HUES64 (cell line): ENCODE measurements at regions not wholly inside any gene's neighbourhood (a gene's known extent, or its start where the extent isn't known, plus 50 kb on each side); places are given as distances from the start of the nearest gene placed in this dataset.

Experiments
- H3K27ac ChIP-seq: 2 replicates; pipeline ENCODE4 v1.7.0; 2013; ENCODE audit warnings: low read depth, low read length, inconsistent platforms
- H3K27me3 ChIP-seq: 2 replicates; pipeline ENCODE4 v1.6.1; 2013; ENCODE audit warnings: mild to moderate bottlenecking, low read length; ENCODE audit not compliant: insufficient read depth
- H3K36me3 ChIP-seq: 2 replicates; pipeline ENCODE4 v1.6.1; 2013; ENCODE audit warnings: mild to moderate bottlenecking, low read length; ENCODE audit not compliant: insufficient read depth
- H3K4me1 ChIP-seq: 2 replicates; pipeline ENCODE4 v1.6.1; 2013; ENCODE audit warnings: mild to moderate bottlenecking, low read length, moderate library complexity; ENCODE audit not compliant: insufficient read depth
- H3K4me3 ChIP-seq: 2 replicates; pipeline ENCODE4 v1.5.1; 2013; ENCODE audit warnings: mild to moderate bottlenecking, low read length, moderate library complexity
- H3K9ac ChIP-seq: 2 replicates; pipeline ENCODE4 v1.6.1; 2013; ENCODE audit warnings: mild to moderate bottlenecking, low read depth, low read length
- H3K9me3 ChIP-seq: 2 replicates; pipeline ENCODE4 v1.6.1; 2013; ENCODE audit warnings: low read depth, low read length; ENCODE audit not compliant: insufficient read depth
- WGBS: fragments of 150-250, 120-280 bp; methylation state at CpG from one replicate; pipeline ENCODE4 v1.1.7; 2013; ENCODE audit warnings: missing lambda C conversion rate; 5-methylcytosine and 5-hydroxymethylcytosine counted together

- Histone ChIP-seq H3K9me3 (no peaks in the 10 kb centered on the region), H3K4me3 (no peak overlapping the region), H3K9ac (no peak overlapping the region), H3K27me3 (no peaks in the 10 kb centered on the region), H3K36me3 (no peaks in the 10 kb centered on the region), H3K27ac (no peak overlapping the region), H3K4me1 (peaks cover 5% of the 10 kb centered on the region; the same call in 1 of the 2 replicates)
- 84% methylated on average over 7 of the region's 7 CpGs for WGBS
Measured at GRCh38 chr1:5647234-5647633, 345.0 kb downstream of the NPHP4 start.

- Histone ChIP-seq H3K36me3 (no peaks in the 10 kb centered on the region), H3K27me3 (no peaks in the 10 kb centered on the region), H3K4me3 (no peak overlapping the region), H3K9ac (no peak overlapping the region), H3K27ac (no peak overlapping the region), H3K4me1 (peaks cover 5% of the 10 kb centered on the region; the same call in 1 of the 2 replicates), H3K9me3 (no peaks in the 10 kb centered on the region)
- 73% methylated on average over 7 of the region's 7 CpGs for WGBS
Measured at GRCh38 chr1:5646486-5647149, 345.6 kb downstream of the NPHP4 start.

GRCh38 chr1:5645929-5646328 lies 346.3 kb downstream of the NPHP4 start:
- H3K9ac ChIP-seq = no peak overlapping the region
- H3K4me3 ChIP-seq = no peak overlapping the region
- H3K27me3 ChIP-seq = no peaks in the 10 kb centered on the region
- WGBS = 93% methylated on average over 6 of the region's 6 CpGs
- H3K4me1 ChIP-seq = peaks cover 5% of the 10 kb centered on the region; the same call in 1 of the 2 replicates
- no peak overlapping the region for H3K27ac ChIP-seq
- H3K36me3 ChIP-seq = no peaks in the 10 kb centered on the region
- H3K9me3 ChIP-seq = no peaks in the 10 kb centered on the region

- H3K9me3 ChIP-seq = no peaks in the 10 kb centered on the region
- peaks cover 5% of the 10 kb centered on the region; the same call in 1 of the 2 replicates for H3K4me1 ChIP-seq
- H3K27me3 ChIP-seq = no peaks in the 10 kb centered on the region
- H3K27ac ChIP-seq = no peak overlapping the region
- 93% methylated on average over 5 of the region's 5 CpGs for WGBS
- no peak overlapping the region for H3K4me3 ChIP-seq
- H3K36me3 ChIP-seq = no peaks in the 10 kb centered on the region
- H3K9ac ChIP-seq = no peak overlapping the region
Measured at GRCh38 chr1:5645135-5645399, 347.2 kb downstream of the NPHP4 start.

GRCh38 chr1:5644281-5645134 lies 347.7 kb downstream of the NPHP4 start:
- H3K36me3 ChIP-seq = no peaks in the 10 kb centered on the region
- no peak overlapping the region for H3K9ac ChIP-seq
- H3K9me3 ChIP-seq = no peaks in the 10 kb centered on the region
- no peak overlapping the region for H3K4me3 ChIP-seq
- no peak overlapping the region for H3K27ac ChIP-seq
- no peaks in the 10 kb centered on the region for H3K27me3 ChIP-seq
- WGBS = 94% methylated on average over 12 of the region's 12 CpGs
- peaks cover 5% of the 10 kb centered on the region; the same call in 1 of the 2 replicates for H3K4me1 ChIP-seq

GRCh38 chr1:5643360-5644107 lies 348.7 kb downstream of the NPHP4 start:
- H3K9me3 ChIP-seq = no peaks in the 10 kb centered on the region
- no peak overlapping the region for H3K27ac ChIP-seq
- no peak overlapping the region for H3K9ac ChIP-seq
- H3K4me3 ChIP-seq = no peak overlapping the region
- peaks cover 5% of the 10 kb centered on the region; the same call in 1 of the 2 replicates for H3K4me1 ChIP-seq
- WGBS = 94% methylated on average over 15 of the region's 15 CpGs
- no peaks in the 10 kb centered on the region for H3K27me3 ChIP-seq
- no peaks in the 10 kb centered on the region for H3K36me3 ChIP-seq

GRCh38 chr1:5640845-5641244 lies 351.4 kb downstream of the NPHP4 start:
- Histone ChIP-seq H3K9me3 (no peaks in the 10 kb centered on the region), H3K4me1 (no peaks in the 10 kb centered on the region), H3K27me3 (no peaks in the 10 kb centered on the region), H3K36me3 (no peaks in the 10 kb centered on the region), H3K9ac (no peak overlapping the region), H3K4me3 (no peak overlapping the region), H3K27ac (no peak overlapping the region)
- WGBS = 67% methylated on average over 6 of the region's 6 CpGs

- Histone ChIP-seq H3K9ac (no peak overlapping the region), H3K9me3 (no peaks in the 10 kb centered on the region), H3K27ac (no peak overlapping the region), H3K27me3 (no peaks in the 10 kb centered on the region), H3K36me3 (no peaks in the 10 kb centered on the region), H3K4me3 (no peak overlapping the region), H3K4me1 (no peaks in the 10 kb centered on the region)
- 94% methylated on average over 5 of the region's 5 CpGs for WGBS
Measured at GRCh38 chr1:5639106-5639722, 353.0 kb downstream of the NPHP4 start.

- 91% methylated on average over 2 of the region's 3 CpGs for WGBS
- no peaks in the 10 kb centered on the region for H3K36me3 ChIP-seq
- no peaks in the 10 kb centered on the region for H3K4me1 ChIP-seq
- H3K4me3 ChIP-seq = no peak overlapping the region
- H3K9ac ChIP-seq = no peak overlapping the region
- no peaks in the 10 kb centered on the region for H3K27me3 ChIP-seq
- no peak overlapping the region for H3K27ac ChIP-seq
- H3K9me3 ChIP-seq = no peaks in the 10 kb centered on the region
Measured at GRCh38 chr1:5638582-5638981, 353.6 kb downstream of the NPHP4 start.

GRCh38 chr1:5637171-5637570 lies 355.1 kb downstream of the NPHP4 start:
- Histone ChIP-seq H3K27ac (no peak overlapping the region), H3K9me3 (no peaks in the 10 kb centered on the region), H3K4me3 (no peak overlapping the region), H3K9ac (no peak overlapping the region), H3K36me3 (no peaks in the 10 kb centered on the region), H3K4me1 (no peaks in the 10 kb centered on the region), H3K27me3 (no peaks in the 10 kb centered on the region)
- WGBS = 85% methylated on average over 2 of the region's 2 CpGs

- Histone ChIP-seq H3K4me1 (no peaks in the 10 kb centered on the region), H3K27ac (no peak overlapping the region), H3K9ac (no peak overlapping the region), H3K27me3 (no peaks in the 10 kb centered on the region), H3K36me3 (no peaks in the 10 kb centered on the region), H3K9me3 (no peaks in the 10 kb centered on the region), H3K4me3 (no peak overlapping the region)
- WGBS = 97% methylated on average over 4 of the region's 4 CpGs
Measured at GRCh38 chr1:5634893-5635292, 357.3 kb downstream of the NPHP4 start.
